CD14-positive monocyte (primary cell): ENCODE measurements at regions not wholly inside any gene's neighbourhood (a gene's known extent, or its start where the extent isn't known, plus 50 kb on each side); places are given as distances from the start of the nearest gene placed in this dataset.

ENCODE experiments used
- DNase-seq, 3 donors: peaks; one replicate each; pipeline ENCODE4 v3.0.0-alpha.2; 2011 to 2022
- H2AFZ ChIP-seq: 2 replicates; pipeline ENCODE4 v1.6.0; 2012; ENCODE audit warnings: mild to moderate bottlenecking, low read depth, low read length, inconsistent platforms; ENCODE audit not compliant: insufficient read depth, poor library complexity, severe bottlenecking
- H3K27ac ChIP-seq, 2 donors: 1 replicate in 1 of 2; 2 replicates in 1 of 2; pipeline ENCODE4 v1.5.1; 2012 to 2013; ENCODE audit warnings: low read length in 2 of 2, control low read depth in 1 of 2, inconsistent platforms in 1 of 2, low read depth in 1 of 2, mild to moderate bottlenecking in 1 of 2
- H3K27me3 ChIP-seq, 2 donors: one replicate each; pipeline versions ENCODE4 v1.6.0 to v1.6.1; 2011 to 2013; ENCODE audit warnings: low read length in 2 of 2; ENCODE audit not compliant: control insufficient read depth in 2 of 2, insufficient read depth in 2 of 2
- H3K36me3 ChIP-seq, 2 donors: replicated peaks in 1 of 2; 1 replicate in 1 of 2; 2 replicates in 1 of 2; pipeline versions ENCODE4 v1.5.1 to v1.6.1; 2012 to 2013; ENCODE audit warnings: low read length in 2 of 2, control low read depth in 1 of 2, inconsistent platforms in 1 of 2, mild to moderate bottlenecking in 1 of 2; ENCODE audit not compliant: insufficient read depth in 2 of 2, control insufficient read depth in 1 of 2
- H3K4me1 ChIP-seq, 2 donors: 1 replicate in 1 of 2; 2 replicates in 1 of 2; pipeline versions ENCODE4 v1.5.1 to v1.6.1; 2012 to 2013; ENCODE audit warnings: low read length in 2 of 2, control low read depth in 1 of 2, inconsistent platforms in 1 of 2, mild to moderate bottlenecking in 1 of 2, moderate library complexity in 1 of 2; ENCODE audit not compliant: insufficient read depth in 2 of 2, control insufficient read depth in 1 of 2
- H3K4me2 ChIP-seq: replicated peaks from 2 replicates; pipeline ENCODE3; 2012; ENCODE audit warnings: low read length, moderate library complexity, mild to moderate bottlenecking; ENCODE audit not compliant: poor library complexity, severe bottlenecking; ENCODE audit errors: extremely low read depth
- H3K4me3 ChIP-seq, 3 experiments: fragments of 200-600 bp in 1 of 3; sonication (generic) in 1 of 3; replicated peaks in 1 of 3; 1 replicate in 2 of 3; 2 replicates in 1 of 3; pipeline ENCODE4 v1.5.1; 2011 to 2013; ENCODE audit warnings: low read length in 3 of 3, mild to moderate bottlenecking in 3 of 3, control low read depth in 2 of 3, low read depth in 2 of 3, inconsistent platforms in 1 of 3, moderate library complexity in 1 of 3
- H3K79me2 ChIP-seq: 2 replicates; pipeline ENCODE4 v1.6.0; 2012; ENCODE audit warnings: mild to moderate bottlenecking, control low read depth, inconsistent platforms, low read length, moderate library complexity; ENCODE audit not compliant: insufficient read depth
- H3K9ac ChIP-seq: 2 replicates; pipeline ENCODE4 v1.6.0; 2017; ENCODE audit warnings: low read length, mild to moderate bottlenecking; ENCODE audit not compliant: insufficient read depth, poor library complexity, severe bottlenecking
- H3K9me3 ChIP-seq, 2 donors: replicated peaks in 1 of 2; 1 replicate in 1 of 2; 2 replicates in 1 of 2; pipeline versions ENCODE4 v1.5.1 to v1.6.1; 2012 to 2013; ENCODE audit warnings: low read length in 2 of 2, control low read depth in 1 of 2; ENCODE audit not compliant: control insufficient read depth in 1 of 2, insufficient read depth in 1 of 2
- H4K20me1 ChIP-seq: 2 replicates; pipeline ENCODE4 v1.6.0; 2012; ENCODE audit warnings: mild to moderate bottlenecking, low read length, control low read depth, moderate library complexity; ENCODE audit not compliant: insufficient read depth
- H3K27ac Mint-ChIP-seq, 7 donors: one replicate each; pipeline ENCODE4 v1.8.0; 2020; ENCODE audit warnings: mild to moderate bottlenecking in 7 of 7, mixed read lengths in 7 of 7, moderate library complexity in 6 of 7, inconsistent platforms in 2 of 7
- H3K27me3 Mint-ChIP-seq, 3 donors: one replicate each; pipeline ENCODE4 v1.8.0; 2021 to 2022; ENCODE audit warnings: low read depth in 3 of 3, mild to moderate bottlenecking in 3 of 3, mixed read lengths in 3 of 3, moderate library complexity in 3 of 3, inconsistent platforms in 1 of 3
- H3K36me3 Mint-ChIP-seq, 2 donors: one replicate each; pipeline ENCODE4 v1.8.0; 2020; ENCODE audit warnings: mixed read lengths in 2 of 2, inconsistent platforms in 1 of 2, mild to moderate bottlenecking in 1 of 2
- H3K4me1 Mint-ChIP-seq: one replicate; pipeline ENCODE4 v1.8.0; 2020; ENCODE audit warnings: mild to moderate bottlenecking, mixed read lengths
- H3K4me3 Mint-ChIP-seq, 2 donors: one replicate each; pipeline ENCODE4 v1.8.0; 2020; ENCODE audit warnings: mild to moderate bottlenecking in 2 of 2, mixed read lengths in 2 of 2, moderate library complexity in 1 of 2
- H3K9me3 Mint-ChIP-seq, 7 donors: one replicate each; pipeline ENCODE4 v1.8.0; 2020 to 2022; ENCODE audit warnings: mixed read lengths in 7 of 7, mild to moderate bottlenecking in 6 of 7, moderate library complexity in 6 of 7, inconsistent platforms in 2 of 7
- CTCF ChIP-seq: fragments of 200-600 bp; IDR thresholded peaks from one replicate; pipeline ENCODE4 v1.8.0; 2022; ENCODE audit warnings: antibody characterized with exemption, mild to moderate bottlenecking
- WGBS: methylation state at CpG from one replicate; pipeline ENCODE4 v1.1.5; 2013; ENCODE audit warnings: missing lambda C conversion rate; ENCODE audit not compliant: insufficient coverage; 5-methylcytosine and 5-hydroxymethylcytosine counted together
- intact Hi-C, 2 donors: fragments of 100-400 bp; cut with micrococcal nuclease; formaldehyde crosslinking; loops; one replicate each; pipeline versions ENCODE4 v1.15.0 to v1.15.1; 2023

- Mint-ChIP-seq H3K9me3 (peaks cover 1 to 11% (median 6%) of the 10 kb centered on the region in 7 donors), H3K27me3 (no peaks in the 10 kb centered on the region)
- TF ChIP-seq CTCF: no peak
Measured at GRCh38 chr14:87312894-87313205, 680.1 kb downstream of the GALC start.

GRCh38 chr14:87312169-87312893 is 680.7 kb downstream of the GALC start:
- H3K4me1 Mint-ChIP-seq: no peaks in the 10 kb centered on the region
- H3K27ac Mint-ChIP-seq: no peak overlapping the region
- TF ChIP-seq CTCF: no peak
- H3K79me2 ChIP-seq: no peaks in the 10 kb centered on the region
- DNase-seq: no peak
- no peaks in the 10 kb centered on the region for H3K4me1 ChIP-seq
- no peaks in the 10 kb centered on the region for H3K36me3 Mint-ChIP-seq
- peaks cover 0 to 3% of the 10 kb centered on the region in 2 donors for H3K9me3 ChIP-seq
- no peak overlapping the region for H3K27ac ChIP-seq
- H3K4me3 ChIP-seq: no peak overlapping the region
- WGBS: 86% methylated on average over 2 of the region's 7 CpGs
- H4K20me1 ChIP-seq: no peaks in the 10 kb centered on the region
- no peak overlapping the region for H3K4me2 ChIP-seq
- no peak overlapping the region for H3K9ac ChIP-seq
- no peak overlapping the region for H3K4me3 Mint-ChIP-seq
- H2AFZ ChIP-seq: no peak overlapping the region
- H3K27me3 ChIP-seq: no peaks in the 10 kb centered on the region
- H3K27me3 Mint-ChIP-seq: no peaks in the 10 kb centered on the region
- no peaks in the 10 kb centered on the region for H3K36me3 ChIP-seq
- peaks cover 1 to 11% (median 6%) of the 10 kb centered on the region in 7 donors for H3K9me3 Mint-ChIP-seq
- intact Hi-C loops: no loop called here

More at GRCh38 chr14:87312894-87313205, 680.1 kb downstream of the GALC start:
- H3K36me3 ChIP-seq: no peaks in the 10 kb centered on the region
- no peaks in the 10 kb centered on the region for H3K4me1 ChIP-seq
- H3K27ac ChIP-seq: no peak overlapping the region
- DNase-seq: no peak
- H3K9me3 ChIP-seq: peaks cover 0 to 3% of the 10 kb centered on the region in 2 donors
- no peak overlapping the region for H3K9ac ChIP-seq
- no peaks in the 10 kb centered on the region for H3K36me3 Mint-ChIP-seq
- no CpG with 5 or more reads among the region's 3 CpGs for WGBS
- no peak overlapping the region for H3K4me3 ChIP-seq
- H3K27me3 ChIP-seq: no peaks in the 10 kb centered on the region
- H2AFZ ChIP-seq: no peak overlapping the region
- intact Hi-C loops: no loop called here
- no peak overlapping the region for H3K4me3 Mint-ChIP-seq
- H3K27ac Mint-ChIP-seq: no peak overlapping the region
- H3K4me2 ChIP-seq: no peak overlapping the region
- no peaks in the 10 kb centered on the region for H3K4me1 Mint-ChIP-seq
- H3K79me2 ChIP-seq: no peaks in the 10 kb centered on the region
- H4K20me1 ChIP-seq: no peaks in the 10 kb centered on the region
